GM19468 (cell line): ENCODE measurements at regions not wholly inside any gene's neighbourhood (a gene's known extent, or its start where the extent isn't known, plus 50 kb on each side); places are given as distances from the start of the nearest gene placed in this dataset.
"Not testable (repeated sequence)": the region's sequence is repeated elsewhere in the genome, so short reads cannot be mapped to it uniquely, and the experiment has no call there.

Experiments
- ATAC-seq: cut with Tn5 transposase; IDR thresholded peaks from one replicate; pipeline ENCODE4 v1.9.1; 2021; ENCODE audit warnings: mild to moderate bottlenecking, moderate library complexity, moderate number of reproducible peaks; ENCODE audit not compliant: unreplicated experiment; ENCODE audit errors: extremely low read depth

- not testable (repeated sequence) for ATAC-seq
Measured at GRCh38 chr16:16559179-16559740, 180.3 kb downstream of the NPIPA7 start.

- not testable (repeated sequence) for ATAC-seq
Measured at GRCh38 chr16:16561532-16561931, 182.6 kb downstream of the NPIPA7 start.

GRCh38 chr16:16563962-16564361 is 185.0 kb downstream of the NPIPA7 start:
- ATAC-seq, result not testable (repeated sequence)

- ATAC-seq, result not testable (repeated sequence)
Measured at GRCh38 chr16:16565326-16565725, 186.4 kb downstream of the NPIPA7 start.

GRCh38 chr16:16570055-16570454 is 191.1 kb downstream of the NPIPA7 start:
- ATAC-seq, result not testable (repeated sequence)

- not testable (repeated sequence) for ATAC-seq
Measured at GRCh38 chr16:16570874-16571273, 191.9 kb downstream of the NPIPA7 start.

- not testable (repeated sequence) for ATAC-seq
Measured at GRCh38 chr16:16572130-16572774, 193.3 kb downstream of the NPIPA7 start.

GRCh38 chr16:16577062-16577461 is 198.1 kb downstream of the NPIPA7 start:
- not testable (repeated sequence) for ATAC-seq

GRCh38 chr16:16578701-16579100 is 199.8 kb downstream of the NPIPA7 start:
- ATAC-seq, result no peak

GRCh38 chr16:16582916-16583315 is 204.0 kb downstream of the NPIPA7 start:
- not testable (repeated sequence) for ATAC-seq

GRCh38 chr16:16586073-16586651 is 207.2 kb downstream of the NPIPA7 start:
- not testable (repeated sequence) for ATAC-seq

GRCh38 chr16:16586969-16587368 is 208.0 kb downstream of the NPIPA7 start:
- not testable (repeated sequence) for ATAC-seq

GRCh38 chr16:16588436-16588835 is 209.5 kb downstream of the NPIPA7 start:
- ATAC-seq, result not testable (repeated sequence)

GRCh38 chr16:16590654-16591318 is 211.8 kb downstream of the NPIPA7 start:
- not testable (repeated sequence) for ATAC-seq

GRCh38 chr16:16593156-16593863 is 214.4 kb downstream of the NPIPA7 start:
- not testable (repeated sequence) for ATAC-seq

- ATAC-seq, result not testable (repeated sequence)
Measured at GRCh38 chr16:16595029-16595718, 216.2 kb downstream of the NPIPA7 start.

GRCh38 chr16:16601239-16601638 is 222.3 kb downstream of the NPIPA7 start:
- not testable (repeated sequence) for ATAC-seq

GRCh38 chr16:16607401-16608082 is 228.6 kb downstream of the NPIPA7 start:
- ATAC-seq, result not testable (repeated sequence)

- ATAC-seq, result not testable (repeated sequence)
Measured at GRCh38 chr16:16609627-16610026, 230.7 kb downstream of the NPIPA7 start.
